Ovary (tissue), 3 donors: ENCODE measurements at regions not wholly inside any gene's neighbourhood (a gene's known extent, or its start where the extent isn't known, plus 50 kb on each side); places are given as distances from the start of the nearest gene placed in this dataset.

ENCODE experiments used
- CTCF ChIP-seq, 3 donors: fragments of 450-650 bp in 2 of 3; fragments of 200-600 bp in 1 of 3; IDR thresholded peaks; one replicate each; pipeline versions ENCODE4 v1.5.1 to v1.8.0; 2016 to 2022; ENCODE audit warnings: antibody characterized with exemption in 3 of 3, mild to moderate bottlenecking in 1 of 3
- EP300 ChIP-seq: sonication (generic); formaldehyde crosslinking; IDR thresholded peaks from one replicate; pipeline ENCODE4 v1.6.1; 2017; ENCODE audit warnings: antibody characterized with exemption
- donor health status: DM: no; HTN: no; CAD: no.

GRCh38 chr6:125534430-125535263, 214.8 kb upstream of the HEY2 start:
- TF ChIP-seq CTCF (IDR thresholded peaks at IDR 0.05) (no peak), EP300 (no peak)
